ENCODE measurements at regions not wholly inside any gene's neighbourhood (a gene's known extent, or its start where the extent isn't known, plus 50 kb on each side); places are given as distances from the start of the nearest gene placed in this dataset.

- TF ChIP-seq CUX1 (IDR thresholded peaks at IDR 0.05; ENCODE audit: insufficient replicate concordance, low read depth, low read length) (no peak), TCF12 (IDR thresholded peaks at IDR 0.05; ENCODE audit: low read depth, low read length) (no peak), ATF7 (IDR thresholded peaks at IDR 0.05; ENCODE audit: low read depth) (no peak), GABPA (IDR thresholded peaks at IDR 0.05; ENCODE audit: low read depth) (no peak), RCOR1 (conservative IDR thresholded peaks at IDR 0.05; ENCODE audit: low read depth, low read length) (no peak), ZBTB33 (IDR thresholded peaks at IDR 0.05) (no peak), ZBED1 (IDR thresholded peaks at IDR 0.05; ENCODE audit: borderline replicate concordance) (no peak), IKZF2 (IDR thresholded peaks at IDR 0.05) (no peak), CBX3 (IDR thresholded peaks at IDR 0.05; ENCODE audit: borderline replicate concordance, low read depth) (no peak), ZBTB4 (CRISPR knock-in tag; IDR thresholded peaks at IDR 0.05) (no peak), BCL11A (IDR thresholded peaks at IDR 0.05; ENCODE audit: low read depth, low read length) (no peak), HDAC2 (IDR thresholded peaks at IDR 0.05) (no peak), TARDBP (IDR thresholded peaks at IDR 0.05; ENCODE audit: borderline replicate concordance) (no peak), CBX5 (IDR thresholded peaks at IDR 0.05; ENCODE audit: low read depth) (no peak), ETV6 (conservative IDR thresholded peaks at IDR 0.05 in 1 of 2, IDR thresholded peaks at IDR 0.05 in 1 of 2; ENCODE audit: borderline replicate concordance in 1 of 2, low read depth in 1 of 2) (no peak), RELA (IDR thresholded peaks at IDR 0.05; ENCODE audit: borderline replicate concordance, partially characterized antibody) (no peak), KDM1A (IDR thresholded peaks at IDR 0.05; ENCODE audit: borderline replicate concordance) (no peak)
Measured at GRCh38 chr14:85948153-85948552, 418.2 kb downstream of the FLRT2 start (continued).
